GM19455 (cell line): ENCODE measurements at regions not wholly inside any gene's neighbourhood (a gene's known extent, or its start where the extent isn't known, plus 50 kb on each side); places are given as distances from the start of the nearest gene placed in this dataset.
"Not testable (repeated sequence)": the region's sequence is repeated elsewhere in the genome, so short reads cannot be mapped to it uniquely, and the experiment has no call there.

Experiments used
- ATAC-seq: cut with Tn5 transposase; IDR thresholded peaks from one replicate; pipeline ENCODE4 v1.9.1; 2021; ENCODE audit not compliant: unreplicated experiment

DNA sequence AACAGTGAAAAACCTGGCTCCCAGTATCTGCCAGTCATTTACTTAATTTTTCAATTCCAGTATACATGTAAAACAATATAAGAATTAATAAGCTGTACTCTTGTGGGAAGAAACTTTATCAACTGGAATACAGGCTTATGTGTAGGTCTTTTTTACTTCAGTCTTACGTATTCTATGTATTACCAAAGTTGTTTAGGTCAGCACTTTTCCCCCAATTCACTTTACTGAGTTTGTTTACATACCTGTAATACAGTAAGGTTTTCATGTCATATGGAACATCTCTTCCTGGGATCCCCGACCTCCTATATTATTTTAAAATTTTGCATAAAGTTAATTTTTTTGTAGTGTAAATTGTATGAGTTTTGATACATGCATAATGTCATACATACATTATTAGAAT lies 181.8 kb upstream of the OLFM3 start:
- no peak for ATAC-seq

DNA sequence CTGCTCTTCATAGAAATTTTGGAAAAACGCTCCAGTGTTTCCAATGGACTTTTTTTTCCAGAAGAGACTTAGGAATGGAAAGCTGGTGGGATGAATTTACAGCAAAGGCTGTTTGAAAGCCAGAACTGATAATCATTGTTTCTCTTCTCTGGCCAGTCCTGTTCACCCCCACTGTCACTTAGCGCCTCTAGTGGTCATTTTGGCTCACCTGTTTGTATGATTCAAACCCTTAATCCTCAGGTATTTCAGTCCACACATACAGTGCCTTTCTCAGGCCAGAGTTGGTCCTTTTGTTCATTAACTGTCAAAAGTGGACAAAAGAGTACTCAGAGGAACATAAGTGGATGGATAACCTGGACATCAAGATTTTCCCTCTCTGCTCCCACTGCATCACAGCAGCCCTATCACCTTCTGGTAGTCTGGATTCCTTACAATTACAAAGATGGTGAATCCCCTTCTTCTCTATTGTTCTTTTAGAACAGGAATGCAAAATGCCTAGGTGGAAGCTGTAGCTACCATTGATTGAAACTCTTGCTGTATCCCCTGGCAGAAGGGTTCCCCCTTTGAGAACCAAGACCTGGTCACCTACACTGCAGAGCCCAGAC lies 177.6 kb upstream of the OLFM3 start:
- peak; percentile 91 for ATAC-seq

DNA sequence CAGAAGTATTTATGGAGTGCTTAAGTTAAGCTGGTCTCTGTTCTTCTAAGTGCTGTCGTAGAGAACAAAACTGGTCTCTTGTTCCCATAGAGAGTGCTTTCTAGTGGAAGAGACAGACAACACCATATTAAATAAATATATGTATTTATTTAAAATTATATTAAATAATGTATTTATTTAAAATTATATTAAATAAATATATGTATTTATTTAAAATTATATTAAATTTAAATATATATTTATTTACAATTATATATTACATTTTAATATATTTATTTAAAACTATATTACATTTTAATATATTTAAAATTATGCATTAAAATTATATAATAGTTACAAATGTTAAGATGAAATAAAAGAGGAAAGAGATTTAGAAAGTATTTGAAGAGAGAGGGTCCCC lies 175.5 kb upstream of the OLFM3 start:
- no peak for ATAC-seq

DNA sequence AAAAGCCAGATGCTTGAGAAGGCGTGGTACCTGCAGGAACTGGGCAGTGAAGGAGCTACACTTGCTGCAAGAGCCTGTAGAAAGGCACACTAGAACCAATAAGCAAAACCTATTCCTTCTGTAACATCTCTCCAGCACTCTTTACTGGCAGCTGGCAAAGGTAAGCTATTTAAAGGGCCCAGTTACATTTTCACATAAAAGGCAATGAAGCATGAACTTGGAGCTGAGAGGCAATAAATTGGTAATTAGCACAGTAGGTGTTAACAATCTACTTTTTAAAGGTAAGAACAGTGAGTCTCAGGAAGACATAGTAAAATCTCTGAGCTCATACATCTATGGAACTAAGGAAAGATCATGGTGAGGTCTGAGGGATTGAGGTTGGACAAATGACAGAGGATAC lies 167.1 kb upstream of the OLFM3 start:
- ATAC-seq: no peak

DNA sequence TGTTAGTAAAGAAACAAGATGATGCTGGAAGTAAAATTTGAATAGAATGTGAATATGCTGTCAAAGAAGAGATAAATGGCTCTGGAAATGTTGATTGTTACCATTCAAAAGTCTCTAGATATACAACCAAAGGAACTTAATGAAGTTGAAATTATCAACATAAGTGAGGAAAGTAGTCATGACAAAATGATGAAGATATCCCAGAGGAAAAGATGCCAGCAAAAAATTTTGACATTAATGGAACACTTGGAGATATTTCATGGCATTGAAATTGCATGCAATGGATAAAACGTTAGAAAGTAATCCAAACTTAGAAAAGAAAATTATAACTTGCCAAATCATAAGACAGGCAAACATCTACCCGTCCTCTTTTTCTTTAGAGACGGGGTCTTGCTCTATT lies 154.5 kb upstream of the OLFM3 start:
- no peak for ATAC-seq

DNA sequence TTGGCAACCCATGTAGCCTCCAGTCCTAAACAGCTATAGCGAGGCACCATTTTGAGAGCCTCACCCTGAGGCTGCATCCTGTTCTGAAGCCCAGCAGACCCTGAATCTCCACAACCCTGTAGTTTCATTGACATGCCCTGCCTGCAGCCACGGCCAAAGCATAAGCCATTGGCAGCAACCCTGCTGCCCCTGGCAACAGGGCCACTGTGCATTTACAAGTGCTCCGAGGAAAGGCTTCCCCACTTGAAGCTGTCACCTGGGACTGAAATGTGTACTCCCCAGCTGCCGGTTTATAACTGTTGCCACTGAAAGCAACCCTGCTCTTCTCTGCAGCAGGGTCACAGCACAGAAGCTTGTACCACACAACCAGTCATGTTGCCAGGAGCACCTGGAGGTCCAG lies 124.2 kb upstream of the OLFM3 start:
- no peak for ATAC-seq

DNA sequence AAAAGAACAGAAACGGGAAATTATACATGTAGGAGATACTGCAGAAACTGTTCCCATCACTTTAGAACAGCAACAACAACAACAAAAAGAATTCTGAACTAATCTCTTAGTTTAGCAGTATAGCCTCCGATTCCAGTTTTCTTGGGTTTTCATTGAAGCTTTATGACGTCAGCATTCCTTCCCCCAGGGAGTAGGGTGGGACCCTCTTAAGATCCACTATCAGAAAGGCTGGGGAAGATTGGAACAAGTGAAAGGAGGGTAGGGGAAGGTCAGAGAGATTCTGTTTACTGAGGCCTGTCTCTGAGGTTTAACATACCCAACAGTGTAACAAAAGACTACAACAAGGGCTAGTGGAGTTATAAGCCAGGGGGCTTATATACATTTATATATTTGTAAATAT lies 121.4 kb upstream of the OLFM3 start:
- no peak for ATAC-seq

DNA sequence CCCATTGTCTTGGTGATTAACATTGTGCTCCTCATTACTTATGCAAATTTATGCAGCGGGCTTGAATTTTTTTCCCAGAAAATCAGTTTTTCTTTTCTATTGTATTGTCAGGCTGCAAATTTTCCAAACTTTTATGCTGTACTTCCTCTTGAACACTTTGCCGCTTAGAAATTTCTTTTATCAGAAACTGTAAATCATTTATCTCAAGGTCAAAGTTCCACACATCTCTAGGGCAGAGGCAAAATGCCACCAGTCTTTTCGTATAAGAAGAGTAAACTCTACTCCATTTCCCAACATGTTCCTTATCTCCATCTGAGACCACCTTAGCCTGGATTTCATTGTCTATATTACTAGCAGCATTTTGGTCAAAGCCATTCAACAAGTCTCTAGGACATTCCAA lies 113.9 kb upstream of the OLFM3 start:
- no peak for ATAC-seq

DNA sequence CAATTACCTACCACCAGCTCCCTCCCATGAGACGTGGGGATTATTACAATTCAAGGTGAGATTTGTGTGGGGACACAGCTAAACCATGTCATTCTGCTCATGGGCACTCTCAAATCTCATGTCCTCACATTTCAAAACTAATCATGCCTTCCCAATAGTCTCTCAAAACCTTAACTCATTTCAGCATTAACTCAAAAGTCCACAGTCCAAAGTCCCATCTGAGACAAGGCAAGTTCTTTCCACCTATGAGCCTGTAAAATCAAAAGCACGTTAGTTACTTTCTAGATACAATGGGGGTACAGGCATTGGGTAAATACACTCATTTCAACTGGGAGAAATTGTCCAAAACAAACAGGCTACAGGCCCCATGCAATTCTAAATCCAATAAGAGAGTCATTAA lies 112.8 kb upstream of the OLFM3 start:
- ATAC-seq: not testable (repeated sequence)

DNA sequence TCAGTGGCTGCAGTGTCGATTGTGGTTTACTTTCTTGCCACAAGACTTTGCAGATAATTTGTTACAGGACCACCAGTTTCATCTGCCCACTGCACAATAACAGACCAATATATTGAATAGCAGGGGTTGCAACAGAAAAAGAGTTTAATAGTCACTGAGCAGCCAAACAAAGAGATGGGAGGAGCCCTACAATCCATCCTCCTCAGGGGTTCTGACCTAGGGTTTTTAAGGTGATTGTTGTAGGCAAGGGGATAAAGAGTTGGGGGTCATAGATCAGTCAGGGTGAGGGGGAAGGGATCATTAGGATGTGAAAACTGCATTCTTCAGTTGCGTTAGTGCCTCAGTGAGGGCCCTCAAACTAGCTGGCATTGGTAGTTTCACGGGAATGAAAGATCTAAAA lies 110.7 kb upstream of the OLFM3 start:
- no peak for ATAC-seq

DNA sequence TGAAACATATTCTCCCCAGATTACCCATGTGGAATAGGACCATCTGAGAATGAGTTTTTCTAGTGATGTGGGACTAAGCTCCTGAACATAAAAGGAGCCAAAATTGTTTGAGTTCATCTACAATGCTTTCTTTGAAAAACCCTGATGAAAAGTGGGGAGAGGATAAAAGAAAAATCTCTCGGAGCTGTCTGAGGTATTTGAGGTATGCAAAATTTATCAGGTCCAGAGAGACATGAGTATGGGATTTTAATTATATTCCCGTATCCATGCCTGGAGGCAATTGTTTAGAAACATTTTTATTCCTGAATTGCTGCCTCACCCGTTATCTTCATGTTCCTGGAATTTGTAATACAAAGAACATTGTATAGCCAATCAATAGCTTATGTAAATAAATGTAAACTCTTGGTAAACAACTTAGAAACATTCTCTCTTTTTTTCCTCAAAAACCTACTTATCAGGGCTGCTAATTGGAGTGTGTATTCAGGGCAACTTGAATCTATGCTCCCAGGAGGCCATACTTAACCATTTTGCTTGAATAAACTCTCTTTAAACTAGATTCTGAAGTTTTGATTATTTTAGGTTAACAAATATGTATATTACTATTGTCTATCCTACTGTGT lies 109.3 kb upstream of the OLFM3 start:
- no peak for ATAC-seq

DNA sequence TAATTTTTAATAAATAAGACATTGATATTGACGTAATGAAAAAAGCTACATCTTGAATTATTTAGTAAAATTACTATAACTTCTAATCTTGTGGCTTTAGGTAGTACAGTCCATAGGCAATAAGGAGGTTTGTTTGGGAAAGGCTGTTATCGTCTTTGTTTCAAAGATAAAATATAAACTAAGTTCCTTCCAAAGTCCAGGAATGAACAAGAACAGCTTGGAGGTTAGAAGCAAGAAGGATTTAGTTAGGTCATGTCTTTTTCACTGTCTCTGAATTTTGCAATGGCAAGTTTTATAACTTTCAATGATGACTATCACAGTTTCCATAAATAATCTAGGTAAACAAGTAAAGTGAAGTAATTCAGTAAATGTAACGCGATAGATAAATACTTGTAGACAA lies 106.9 kb upstream of the OLFM3 start:
- ATAC-seq: no peak

DNA sequence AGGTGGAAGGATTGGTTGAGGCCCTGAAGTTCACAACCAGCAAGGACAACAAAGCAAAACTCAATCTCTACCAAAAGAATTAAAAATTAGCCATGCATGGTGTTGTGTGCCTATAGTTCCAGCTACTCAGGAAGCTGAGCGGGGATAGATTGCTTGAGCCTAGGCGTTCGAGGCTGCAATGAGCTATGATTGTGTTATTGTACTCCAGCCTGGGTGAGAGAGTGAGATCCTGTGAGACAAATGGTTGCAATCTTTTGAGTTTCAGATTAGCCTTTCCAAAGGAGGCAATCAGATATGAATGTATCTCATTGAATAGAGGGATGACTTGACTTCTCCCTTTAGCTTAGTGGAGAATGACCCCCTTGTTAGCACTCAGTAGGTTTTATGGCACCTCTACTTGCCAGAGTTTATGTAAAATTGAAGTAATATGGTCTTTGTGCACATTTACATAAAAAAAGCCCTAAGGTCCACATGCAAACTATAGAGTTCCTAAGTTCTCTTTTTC lies 105.6 kb upstream of the OLFM3 start:
- ATAC-seq: no peak

DNA sequence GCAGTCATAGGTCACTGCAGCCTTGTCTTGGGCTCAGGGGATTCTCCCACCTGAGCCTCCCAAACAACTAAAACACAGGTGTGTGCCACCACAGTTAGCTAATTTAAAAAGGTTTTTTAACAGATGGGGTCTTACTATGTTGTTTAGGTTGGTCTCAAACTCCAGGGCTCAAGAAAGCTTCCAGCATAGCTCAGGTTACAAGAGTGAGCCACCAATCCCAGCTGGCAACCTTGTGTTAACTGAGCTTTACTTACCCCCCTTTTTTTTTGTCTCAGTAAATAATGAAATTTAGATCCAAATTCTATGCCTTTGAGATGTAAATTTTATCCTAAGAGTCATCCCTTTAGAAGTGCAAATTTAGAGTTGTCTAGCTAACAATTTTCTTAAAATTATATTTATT lies 103.9 kb upstream of the OLFM3 start:
- no peak for ATAC-seq

DNA sequence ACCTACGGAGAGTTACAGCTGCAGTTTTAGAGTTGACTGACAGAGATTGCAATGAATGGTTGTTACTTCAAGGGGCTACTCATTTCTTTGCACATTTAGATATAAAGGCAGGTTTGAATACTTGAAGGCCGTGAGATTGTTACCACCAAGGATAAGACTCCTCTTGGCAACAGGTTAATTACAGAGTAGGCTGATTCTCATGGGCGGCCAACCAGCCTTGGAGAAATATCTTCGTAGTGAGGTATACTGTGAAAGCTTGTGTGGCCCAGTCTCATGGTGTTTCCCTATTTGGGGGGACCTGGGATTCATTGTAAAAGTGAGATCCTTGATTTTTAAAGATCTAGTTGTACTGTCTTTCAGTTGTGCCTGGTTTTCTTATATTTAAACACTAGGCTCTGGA lies 103.2 kb upstream of the OLFM3 start:
- ATAC-seq: no peak

DNA sequence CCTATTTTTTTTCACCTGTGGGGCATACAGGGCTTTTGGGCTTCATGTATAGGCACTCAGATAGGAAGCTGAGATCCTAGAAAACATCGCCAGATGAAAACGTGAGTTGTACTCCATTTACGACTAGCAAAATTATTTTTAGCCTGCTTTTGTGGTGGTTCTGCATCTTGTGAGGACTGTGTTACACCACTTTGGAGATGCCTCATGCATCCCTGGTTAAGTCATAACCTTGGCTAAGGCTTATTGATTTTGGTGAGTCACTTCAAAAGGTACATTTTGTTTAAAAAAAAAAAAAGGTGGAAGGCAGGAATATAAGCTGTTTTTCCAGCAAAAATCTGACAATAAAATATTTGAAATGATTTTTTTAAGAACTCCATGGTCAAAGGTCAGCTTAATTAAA lies 101.8 kb upstream of the OLFM3 start:
- ATAC-seq: no peak

DNA sequence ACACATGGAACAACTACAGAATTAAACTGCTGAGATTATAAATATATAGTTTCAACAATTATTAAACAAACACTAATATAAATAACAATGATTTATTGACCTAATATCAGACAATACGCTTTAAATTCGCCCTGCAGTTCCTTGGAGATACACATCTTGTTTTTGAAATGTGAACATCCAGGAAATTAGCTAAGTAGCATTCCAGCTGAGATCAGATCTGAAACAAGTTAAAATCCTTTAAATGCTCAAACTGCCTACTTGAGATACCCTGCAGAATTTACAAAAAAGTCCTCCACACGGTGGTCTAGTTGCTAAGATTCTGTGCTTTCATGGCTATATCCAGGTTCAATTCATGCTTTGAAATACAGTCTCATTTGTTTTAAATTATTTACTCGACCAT lies 101.4 kb upstream of the OLFM3 start:
- ATAC-seq: no peak

DNA sequence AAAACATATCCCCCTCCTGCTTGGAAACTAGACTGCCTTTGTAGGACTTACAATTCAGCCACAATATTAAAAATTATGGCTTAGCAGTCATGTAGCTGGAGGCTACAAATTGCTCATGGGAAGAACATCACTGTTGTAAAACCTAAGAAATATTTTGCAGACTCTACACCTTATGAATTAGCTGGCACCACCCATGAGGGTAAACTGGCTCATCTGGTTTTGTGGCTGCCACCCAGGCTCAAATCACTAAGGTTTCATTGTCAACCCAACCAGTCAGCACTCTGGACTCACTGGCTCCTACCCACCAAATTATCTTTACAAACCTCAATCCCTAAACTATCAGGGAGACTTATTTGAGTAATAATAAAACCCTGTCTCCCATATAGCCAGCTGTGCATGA lies 100.7 kb upstream of the OLFM3 start:
- no peak for ATAC-seq

DNA sequence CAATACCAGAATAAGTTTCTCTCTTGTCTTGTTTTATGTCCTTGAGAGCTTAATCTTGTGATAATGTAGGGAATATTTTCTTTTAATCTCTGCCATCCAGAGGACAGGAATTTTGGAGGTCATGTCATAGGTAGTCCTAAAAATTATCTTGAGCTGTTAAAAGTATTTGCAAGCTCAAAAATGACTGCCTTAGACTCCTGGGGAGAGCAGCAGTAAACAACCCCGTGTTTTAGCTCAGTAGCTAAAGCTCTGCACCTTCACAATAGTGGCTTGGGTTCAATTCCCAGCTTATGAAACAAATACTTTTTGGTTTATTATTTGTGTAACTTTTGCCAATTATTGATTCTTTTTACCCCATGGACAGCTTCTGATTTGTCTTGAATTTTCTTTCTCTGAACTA lies 99.4 kb upstream of the OLFM3 start:
- ATAC-seq: no peak

DNA sequence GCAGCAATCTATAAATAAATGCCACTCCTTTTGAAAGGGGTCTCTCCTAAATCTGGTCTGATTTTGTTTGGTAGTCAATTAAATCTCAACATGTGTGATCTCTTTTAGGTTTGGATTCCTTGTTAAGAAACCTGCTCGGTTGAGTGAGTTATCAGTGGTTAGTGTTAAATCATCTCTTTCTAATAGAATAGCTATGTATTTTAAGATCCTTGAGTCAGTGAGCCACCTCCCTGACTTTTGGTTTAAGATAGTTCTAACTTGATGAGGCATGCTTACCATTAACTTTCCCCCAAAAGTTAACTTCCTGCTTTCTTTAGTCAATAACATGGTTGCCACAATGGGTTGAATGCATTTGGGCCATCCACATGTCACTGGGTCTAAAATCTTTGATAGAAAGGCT lies 93.1 kb upstream of the OLFM3 start:
- no peak for ATAC-seq

DNA sequence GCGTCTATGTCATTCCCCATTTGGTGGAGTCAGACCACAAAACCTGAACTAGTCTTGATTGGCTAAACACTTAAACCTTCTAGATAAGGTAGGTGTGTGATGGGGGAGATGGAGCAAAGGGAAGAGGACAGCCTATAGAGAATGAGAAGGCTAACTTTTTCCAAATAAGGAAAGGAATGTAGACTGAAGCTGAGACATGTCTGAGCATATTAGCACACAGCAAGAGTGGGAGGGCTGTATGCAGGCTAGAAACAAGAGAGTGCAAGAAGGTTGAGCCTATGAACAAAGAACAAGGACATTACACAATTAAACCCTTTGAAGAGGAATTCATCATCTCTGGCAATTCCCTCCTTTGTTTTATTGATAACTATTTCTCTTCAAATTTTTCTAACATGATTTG lies 89.2 kb upstream of the OLFM3 start:
- ATAC-seq: no peak

DNA sequence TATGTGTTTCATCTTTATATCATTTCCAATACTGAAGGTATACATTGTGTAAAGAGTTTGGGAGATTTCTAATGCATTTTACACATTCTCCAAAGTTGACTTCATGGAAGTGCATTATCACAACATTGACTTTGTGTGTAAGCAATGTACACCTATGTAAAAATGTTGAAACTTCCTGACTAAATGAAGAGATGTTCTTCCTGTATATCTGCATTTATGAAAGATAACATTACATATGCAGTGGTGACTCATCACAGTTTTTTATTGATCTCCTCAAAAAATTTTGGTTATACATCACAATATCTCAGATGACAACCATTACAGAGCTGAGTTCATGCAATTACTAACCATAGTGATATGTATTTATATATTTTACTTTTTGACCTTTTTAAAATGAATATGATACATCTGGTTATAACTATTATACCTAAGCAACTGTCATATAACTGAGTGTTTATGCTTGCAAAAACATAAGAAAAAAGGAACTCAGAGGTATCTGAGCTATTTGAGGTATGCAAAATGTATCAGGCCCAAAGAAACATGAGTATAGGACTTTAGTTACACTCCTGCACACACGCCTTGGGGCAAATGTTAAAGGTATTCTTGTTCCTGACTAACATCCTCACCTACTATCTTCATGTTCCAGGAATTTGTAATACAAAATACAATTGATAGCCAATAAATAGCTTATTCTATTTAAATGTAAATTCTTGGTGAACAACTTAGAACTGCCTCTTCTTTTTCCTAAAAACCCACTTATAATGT lies 88.2 kb upstream of the OLFM3 start:
- no peak for ATAC-seq
